A549 (cell line): ENCODE measurements at regions not wholly inside any gene's neighbourhood (a gene's known extent, or its start where the extent isn't known, plus 50 kb on each side); places are given as distances from the start of the nearest gene placed in this dataset.
A peak's percentile ranks its signal among the peaks of the same experiment; 100 is the strongest.

Experiments used
- ATAC-seq, 2 experiments: fragments of 200-7000 bp in 1 of 2; fragments of >200 bp in 1 of 2; cut with Nextera tagmentation in 1 of 2; cut with Tn5 transposase in 1 of 2; 3 replicates each; pipeline versions ENCODE4 v1.8.0 to v1.9.1; 2018 to 2020; ENCODE audit warnings: mild to moderate bottlenecking in 1 of 2, moderate library complexity in 1 of 2
- CTCF ChIA-PET: fragments of 300-600 bp; sonication (Branson Sonifier 250); formaldehyde crosslinking; extraction: SDS; loops from one replicate; lab custom pipeline; 2021; ENCODE audit warnings: antibody characterized with exemption, inconsistent platforms; lab: Yijun Ruan, JAX
- POLR2A ChIA-PET: fragments of 350-600 bp; formaldehyde crosslinking; extraction: SDS; loops from one replicate; lab custom pipeline; 2021; ENCODE audit warnings: antibody characterized with exemption, inconsistent platforms; lab: Yijun Ruan, JAX
- DNase-seq, 2 experiments: peaks; one replicate each; pipeline versions ENCODE4 v3.0.0 to v3.0.0-alpha.2; 2011 to 2016; ENCODE audit warnings: low read depth in 1 of 2, low spot score in 1 of 2
- FAIRE-seq: peaks from 2 replicates; lab custom pipeline; 2011; peaks lifted over from hg19 to GRCh38; lab: Jason Lieb, UNC
- H3K27ac ChIP-seq, 2 experiments: fragments of >200 bp; sonication (Bioruptor Twin); formaldehyde crosslinking; 3 replicates each; pipeline ENCODE4 v1.5.1; 2016 to 2017
- H3K4me1 ChIP-seq: fragments of >200 bp; sonication (Bioruptor Twin); formaldehyde crosslinking; 3 replicates; pipeline ENCODE4 v1.6.1; 2016
- H3K4me2 ChIP-seq: fragments of >200 bp; sonication (Bioruptor Twin); formaldehyde crosslinking; 3 replicates; pipeline ENCODE4 v1.6.1; 2016
- H3K4me3 ChIP-seq: fragments of >200 bp; sonication (Bioruptor Twin); formaldehyde crosslinking; 3 replicates; pipeline ENCODE4 v1.5.1; 2016
- H3K9me3 ChIP-seq: fragments of >200 bp; sonication (Bioruptor Twin); formaldehyde crosslinking; 3 replicates; pipeline ENCODE4 v1.6.1; 2016
- CBX8 ChIP-seq: fragments of 200-600 bp; sonication (generic); IDR thresholded peaks from 2 replicates; pipeline ENCODE4 v1.6.1; 2016
- CEBPB ChIP-seq, 2 experiments: fragments of >200 bp in 1 of 2; sonication (Bioruptor Twin) in 1 of 2; formaldehyde crosslinking in 1 of 2; IDR thresholded peaks; 2 replicates each; pipeline ENCODE4 v1.6.1; 2012 to 2016
- CHD2 ChIP-seq: fragments of 150-350 bp; IDR thresholded peaks from 2 replicates; pipeline ENCODE4 v1.6.1; 2014; ENCODE audit warnings: low read length; ENCODE audit not compliant: partially characterized antibody
- CHD4 ChIP-seq: fragments of 200-600 bp; sonication (generic); IDR thresholded peaks from 2 replicates; pipeline ENCODE4 v1.6.1; 2016; ENCODE audit warnings: antibody characterized with exemption, mild to moderate bottlenecking, borderline replicate concordance
- EHF ChIP-seq: fragments of 250-450 bp; sonication (Bioruptor Pico); IDR thresholded peaks from 2 replicates; pipeline ENCODE4 v1.5.0; 2020; ENCODE audit warnings: mild to moderate bottlenecking
- ELK1 ChIP-seq: fragments of 150-350 bp; IDR thresholded peaks from 2 replicates; pipeline ENCODE4 v1.6.1; 2014; ENCODE audit warnings: low read depth, mild to moderate bottlenecking, low read length
- FOSL2 ChIP-seq, 2 experiments: fragments of 450-650 bp in 1 of 2; fragments of >200 bp in 1 of 2; sonication (Bioruptor Twin) in 1 of 2; formaldehyde crosslinking; IDR thresholded peaks; 2 replicates each; pipeline versions ENCODE4 v1.5.0 to v1.6.1; 2016 to 2020; ENCODE audit warnings: mild to moderate bottlenecking in 1 of 2, moderate library complexity in 1 of 2
- HDAC2 ChIP-seq: fragments of 200-600 bp; sonication (generic); IDR thresholded peaks from 2 replicates; pipeline ENCODE4 v1.6.1; 2016
- HMGXB4 ChIP-seq: fragments of 250-450 bp; sonication (Bioruptor Pico); IDR thresholded peaks from 2 replicates; pipeline ENCODE4 v1.5.0; 2021; ENCODE audit warnings: mild to moderate bottlenecking, moderate library complexity, borderline replicate concordance
- HOXA7 ChIP-seq: fragments of 250-450 bp; sonication (Bioruptor Pico); IDR thresholded peaks from 2 replicates; pipeline ENCODE4 v1.5.0; 2020; ENCODE audit warnings: mild to moderate bottlenecking, moderate library complexity
- HOXB13 ChIP-seq: fragments of 250-450 bp; sonication (Bioruptor Pico); IDR thresholded peaks from 2 replicates; pipeline ENCODE4 v1.5.0; 2020; ENCODE audit warnings: low read depth, mild to moderate bottlenecking, moderate library complexity
- KDM5A ChIP-seq: fragments of 200-600 bp; sonication (generic); IDR thresholded peaks from 2 replicates; pipeline ENCODE4 v1.6.1; 2016; ENCODE audit warnings: antibody characterized with exemption, mild to moderate bottlenecking
- MAFK ChIP-seq: fragments of 450-650 bp; IDR thresholded peaks from 2 replicates; pipeline ENCODE4 v1.6.1; 2014; ENCODE audit not compliant: partially characterized antibody
- MAX ChIP-seq: IDR thresholded peaks from 2 replicates; pipeline ENCODE4 v1.6.1; 2012
- MAZ ChIP-seq: fragments of 150-350 bp; IDR thresholded peaks from 2 replicates; pipeline ENCODE4 v1.6.1; 2014; ENCODE audit warnings: antibody characterized with exemption, low read depth, low read length, borderline replicate concordance
- NFE2L2 ChIP-seq: fragments of 150-350 bp; conservative IDR thresholded peaks from 2 replicates; pipeline ENCODE4 v1.6.1; 2014; ENCODE audit warnings: low read length
- NPAS2 ChIP-seq: fragments of 250-450 bp; sonication (Bioruptor Pico); IDR thresholded peaks from 2 replicates; pipeline ENCODE4 v1.8.0; 2022; ENCODE audit warnings: mild to moderate bottlenecking, moderate library complexity, borderline replicate concordance
- PBX3 ChIP-seq: IDR thresholded peaks from 2 replicates; pipeline ENCODE4 v1.6.1; 2012
- POLR2A ChIP-seq: IDR thresholded peaks from 2 replicates; pipeline ENCODE4 v1.6.1; 2012; ENCODE audit warnings: mild to moderate bottlenecking, low read length
- POLR2AphosphoS2 ChIP-seq: conservative IDR thresholded peaks from 2 replicates; pipeline ENCODE4 v1.6.1; 2012; ENCODE audit warnings: low read length, improper control_type of control experiment, inconsistent platforms
- RFX5 ChIP-seq: fragments of 450-650 bp; IDR thresholded peaks from 2 replicates; pipeline ENCODE4 v1.7.1; 2014; ENCODE audit warnings: antibody characterized with exemption, mild to moderate bottlenecking, moderate library complexity
- TFCP2L1 ChIP-seq: fragments of 250-450 bp; sonication (Bioruptor Pico); IDR thresholded peaks from 2 replicates; pipeline ENCODE4 v1.5.0; 2021; ENCODE audit warnings: mild to moderate bottlenecking
- USF2 ChIP-seq: fragments of 450-650 bp; IDR thresholded peaks from 2 replicates; pipeline ENCODE4 v1.6.1; 2014; ENCODE audit warnings: antibody characterized with exemption
- ZNF302 ChIP-seq: fragments of 250-450 bp; sonication (Bioruptor Pico); IDR thresholded peaks from 2 replicates; pipeline ENCODE4 v1.9.0; 2021; ENCODE audit warnings: inconsistent platforms, mild to moderate bottlenecking, moderate library complexity
- WGBS: methylation state at CpG from one replicate; pipeline ENCODE4 v1.1.6; 2017; ENCODE audit errors: missing lambda C conversion rate; 5-methylcytosine and 5-hydroxymethylcytosine counted together

- ATAC-seq = no peak
- Histone ChIP-seq H3K4me3 (no peak overlapping the region), H3K27ac (no peak overlapping the region), H3K4me1 (peaks cover 31% of the 10 kb centered on the region; the same call in 2 of the 3 replicates), H3K9me3 (no peaks in the 10 kb centered on the region), H3K4me2 (no peak overlapping the region)
- no peak for FAIRE-seq
- ChIA-PET CTCF (interaction anchor here (0.9 kb wide), 1 partner anchor 119 kb away, joined by 3 read pairs; no protein-coding TSS in a partner anchor), POLR2A (no interaction called here)
- no peak for TF ChIP-seq MAZ
- TF ChIP-seq HDAC2 = no peak
- TF ChIP-seq CEBPB (IDR thresholded peaks at IDR 0.05) = no peak
- TF ChIP-seq TFCP2L1 = no peak
- TF ChIP-seq CHD2 = no peak
- no peak for TF ChIP-seq MAFK
- TF ChIP-seq EHF (CRISPR knock-in tag) = no peak
- no peak for TF ChIP-seq HOXA7
- TF ChIP-seq CBX8 = no peak
- no peak for TF ChIP-seq ZNF302 (CRISPR knock-in tag)
- TF ChIP-seq POLR2AphosphoS2 = no peak
- TF ChIP-seq NFE2L2 = no peak
- TF ChIP-seq HOXB13 (CRISPR knock-in tag) = no peak
- no peak for TF ChIP-seq FOSL2 (IDR thresholded peaks at IDR 0.05)
- TF ChIP-seq FOSL2 (CRISPR knock-in tag; IDR thresholded peaks at IDR 0.05) = no peak
- no peak for TF ChIP-seq KDM5A
- no peak for DNase-seq
Observed at GRCh38 chr6:100235631-100236030, 229.1 kb downstream of the SIM1 start.

GRCh38 chr6:100234625-100235024 is 230.1 kb downstream of the SIM1 start:
- WGBS = 48% methylated on average over 3 of the region's 3 CpGs
- no peak for TF ChIP-seq NPAS2 (CRISPR knock-in tag)
- TF ChIP-seq HMGXB4 (CRISPR knock-in tag) = no peak
- TF ChIP-seq USF2 = no peak
- no peak for TF ChIP-seq RFX5
- no peak for TF ChIP-seq PBX3
- no peak for TF ChIP-seq MAX
- TF ChIP-seq POLR2A = no peak
- no peak for TF ChIP-seq CBX8
- TF ChIP-seq HDAC2 = no peak
- no peak for TF ChIP-seq MAFK
- TF ChIP-seq CHD4 = no peak
- no peak for TF ChIP-seq ELK1
- TF ChIP-seq NFE2L2 = no peak
- no peak for TF ChIP-seq ZNF302 (CRISPR knock-in tag)
- TF ChIP-seq TFCP2L1 = no peak
- FAIRE-seq = no peak
- H3K4me3 ChIP-seq = no peak overlapping the region
- H3K27ac ChIP-seq = 0 out of 6 replicates have a peak overlapping the region, but pooled peaks of 1 of the 2 experiments have one; percentile 45
- H3K4me1 ChIP-seq = peaks cover 34% of the 10 kb centered on the region; the same call in 2 of the 3 replicates
- no peak for ATAC-seq
- ChIA-PET CTCF (no interaction called here), POLR2A (no interaction called here)
- no peaks in the 10 kb centered on the region for H3K9me3 ChIP-seq
- H3K4me2 ChIP-seq = peak overlapping the region; percentile 11; the same call in 1 of the 3 replicates
- no peak for DNase-seq
